ENCODE measurements at regions not wholly inside any gene's neighbourhood (a gene's known extent, or its start where the extent isn't known, plus 50 kb on each side); places are given as distances from the start of the nearest gene placed in this dataset.

GRCh38 chr10:8794860-8795259 is 740.4 kb downstream of the GATA3 start:
- no peak for TF ChIP-seq RAD21 (IDR thresholded peaks at IDR 0.05; ENCODE audit: low read length)
- no peak for TF ChIP-seq MXI1 (IDR thresholded peaks at IDR 0.05; ENCODE audit: borderline replicate concordance, low read depth, low read length)
- no peak for TF ChIP-seq CHD1 (IDR thresholded peaks at IDR 0.05; ENCODE audit: low read depth, low read length)
- no peak for TF ChIP-seq CTCF (conservative IDR thresholded peaks at IDR 0.05; ENCODE audit: low read depth, low read length)
- TF ChIP-seq POLR2A (IDR thresholded peaks at IDR 0.05; ENCODE audit: low read depth, low read length): no peak
- no peak for TF ChIP-seq USF2 (IDR thresholded peaks at IDR 0.05; ENCODE audit: low read depth, low read length)
- TF ChIP-seq RCOR1 (IDR thresholded peaks at IDR 0.05; ENCODE audit: insufficient replicate concordance, low read length): no peak
- no peak for TF ChIP-seq SMC3 (IDR thresholded peaks at IDR 0.05; ENCODE audit: low read depth, low read length)
- no peak for TF ChIP-seq BHLHE40 (IDR thresholded peaks at IDR 0.05; ENCODE audit: low read depth, low read length)
- TF ChIP-seq CEBPB (IDR thresholded peaks at IDR 0.05; ENCODE audit: low read depth, low read length): no peak
- no peak for TF ChIP-seq FOS (IDR thresholded peaks at IDR 0.05; ENCODE audit: low read depth, low read length)
- no peak for TF ChIP-seq MAZ (IDR thresholded peaks at IDR 0.05; ENCODE audit: borderline replicate concordance, low read depth, low read length)
- TF ChIP-seq ELK1 (IDR thresholded peaks at IDR 0.05; ENCODE audit: borderline replicate concordance, low read depth, low read length): no peak
- no peak for TF ChIP-seq MAFK (IDR thresholded peaks at IDR 0.05; ENCODE audit: low read depth, low read length)
- no peak for TF ChIP-seq RFX5 (IDR thresholded peaks at IDR 0.05; ENCODE audit: low read depth, low read length)
- no CpG with 5 or more reads among the region's 2 CpGs for WGBS, 2 experiments (ENCODE audit: extremely low coverage in 2 of 2, insufficient read length in 1 of 2)
- no peak overlapping the region for H2AFZ ChIP-seq (replicated peaks; ENCODE audit: low read length, poor library complexity)
- H3K4me1 ChIP-seq (ENCODE audit: control insufficient read depth, insufficient read depth, low read length): no peaks in the 10 kb centered on the region
- no peak overlapping the region for H3K56ac ChIP-seq (ENCODE audit: extremely low read depth, insufficient read depth, low read length)
- H3K4me2 ChIP-seq (ENCODE audit: low read depth, low read length): no peak overlapping the region
- no TSS peak for BruUV-seq (replicated peaks)
- H3K14ac ChIP-seq (replicated peaks; ENCODE audit: low read depth, low read length): no peak overlapping the region
- no peak overlapping the region for H4K8ac ChIP-seq (ENCODE audit: low read depth in 2 of 2, low read length in 2 of 2)
- H3K27me3 ChIP-seq (ENCODE audit: control insufficient read depth, insufficient read depth, low read length): no peaks in the 10 kb centered on the region
- H3K9me3 ChIP-seq (ENCODE audit: control insufficient read depth, insufficient read depth, low read length): peaks cover 8% of the 10 kb centered on the region
- no peak overlapping the region for H2AK9ac ChIP-seq (replicated peaks; ENCODE audit: low read depth, low read length, poor library complexity)
- in situ Hi-C loops (cut with MboI; ENCODE audit: low sequenced_read_pairs) (no loop called here), intact Hi-C loops (cut with micrococcal nuclease) (no loop called here), dilution Hi-C loops (cut with HindIII; ENCODE audit: low sequenced_read_pairs, unreplicated experiment) (no loop called here)
- H3K4ac ChIP-seq (ENCODE audit: low read depth, low read length): no peak overlapping the region
- DNase-seq: no peak
- H3K79me1 ChIP-seq (ENCODE audit: low read depth in 1 of 2, low read length in 2 of 2): no peaks in the 10 kb centered on the region
- H3K36me3 ChIP-seq (ENCODE audit: control insufficient read depth, insufficient read depth, low read length): no peaks in the 10 kb centered on the region
- no peak overlapping the region for H4K91ac ChIP-seq (ENCODE audit: insufficient read depth, low read depth, low read length)
- no peak overlapping the region for H2BK20ac ChIP-seq (ENCODE audit: low read depth, low read length)
- no peak overlapping the region for H3K27ac ChIP-seq (ENCODE audit: insufficient read depth, low read length)
- no peak overlapping the region for H3K4me3 ChIP-seq (ENCODE audit: insufficient read depth, low read depth, low read length)
- ChIA-PET POLR2A (ENCODE audit: unreplicated experiment) (no interaction called here), CTCF (no interaction called here)
- H2AK5ac ChIP-seq (ENCODE audit: low read depth, low read length): no peak overlapping the region
- H3K18ac ChIP-seq (ENCODE audit: low read depth, low read length): no peak overlapping the region
- no peak overlapping the region for H2BK15ac ChIP-seq (ENCODE audit: low read depth, low read length)
- no peak overlapping the region for H3K9ac ChIP-seq (ENCODE audit: low read depth, low read length)
- H2BK5ac ChIP-seq (ENCODE audit: low read depth, low read length, poor library complexity, severe bottlenecking): no peak overlapping the region
- H3K9me1 ChIP-seq (ENCODE audit: insufficient read depth, low read length): no peaks in the 10 kb centered on the region
- H4K5ac ChIP-seq (ENCODE audit: low read depth, low read length): no peak overlapping the region
- ATAC-seq (ENCODE audit: low read depth): no peak
- H3K23ac ChIP-seq (ENCODE audit: low read depth, low read length): no peak overlapping the region
- no peak overlapping the region for H2BK120ac ChIP-seq (ENCODE audit: low read depth, low read length)
- H4K20me1 ChIP-seq (ENCODE audit: insufficient read depth, low read length): no peaks in the 10 kb centered on the region

Measured in IMR-90 (cell line).